ENCODE measurements at regions not wholly inside any gene's neighbourhood (a gene's known extent, or its start where the extent isn't known, plus 50 kb on each side); places are given as distances from the start of the nearest gene placed in this dataset.

DNA sequence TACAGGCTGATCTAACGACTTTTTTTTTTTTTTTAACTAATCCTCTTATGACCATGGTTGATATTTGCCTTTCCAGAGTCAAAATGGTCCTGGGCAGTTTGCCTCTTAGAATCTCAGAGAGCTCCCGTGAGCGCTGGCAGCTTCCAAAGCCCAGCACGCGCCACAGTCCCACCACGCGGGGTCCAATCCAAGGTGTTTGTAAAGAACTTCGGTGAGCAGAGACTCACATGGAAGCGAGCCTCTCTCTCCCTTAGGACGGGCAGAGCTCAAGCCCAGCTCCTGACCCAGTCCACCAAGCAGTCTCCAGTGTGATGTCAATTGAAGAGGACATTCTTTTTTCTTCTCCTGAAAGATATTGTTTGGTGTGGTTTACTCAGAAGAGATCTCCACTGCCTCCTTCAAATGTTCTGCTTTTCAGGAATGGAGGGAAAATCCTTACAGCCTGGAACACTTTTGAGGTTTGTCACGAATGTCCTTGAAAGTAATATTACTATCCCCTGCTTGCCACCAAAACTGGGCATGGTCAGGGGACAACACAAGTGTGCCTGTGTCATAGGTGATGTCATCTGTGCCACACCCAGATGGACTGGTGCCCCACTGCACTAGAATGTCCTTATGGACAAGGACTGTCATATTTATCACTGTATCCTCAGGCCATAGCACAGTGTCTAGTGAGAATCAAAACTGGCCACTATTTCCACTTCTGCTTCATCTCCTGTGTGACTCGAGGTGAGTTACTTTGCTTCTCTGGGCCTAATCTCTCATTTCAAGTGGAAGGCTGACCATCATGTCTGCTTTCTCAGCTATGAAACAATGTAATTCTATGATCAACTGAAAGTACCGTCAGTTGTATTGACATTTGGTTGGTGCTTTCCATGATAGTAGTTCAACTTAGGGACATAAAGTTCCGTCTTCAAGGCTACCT is 97.4 kb upstream of the EDEM3 start:
- TF ChIP-seq, protein P1, sequence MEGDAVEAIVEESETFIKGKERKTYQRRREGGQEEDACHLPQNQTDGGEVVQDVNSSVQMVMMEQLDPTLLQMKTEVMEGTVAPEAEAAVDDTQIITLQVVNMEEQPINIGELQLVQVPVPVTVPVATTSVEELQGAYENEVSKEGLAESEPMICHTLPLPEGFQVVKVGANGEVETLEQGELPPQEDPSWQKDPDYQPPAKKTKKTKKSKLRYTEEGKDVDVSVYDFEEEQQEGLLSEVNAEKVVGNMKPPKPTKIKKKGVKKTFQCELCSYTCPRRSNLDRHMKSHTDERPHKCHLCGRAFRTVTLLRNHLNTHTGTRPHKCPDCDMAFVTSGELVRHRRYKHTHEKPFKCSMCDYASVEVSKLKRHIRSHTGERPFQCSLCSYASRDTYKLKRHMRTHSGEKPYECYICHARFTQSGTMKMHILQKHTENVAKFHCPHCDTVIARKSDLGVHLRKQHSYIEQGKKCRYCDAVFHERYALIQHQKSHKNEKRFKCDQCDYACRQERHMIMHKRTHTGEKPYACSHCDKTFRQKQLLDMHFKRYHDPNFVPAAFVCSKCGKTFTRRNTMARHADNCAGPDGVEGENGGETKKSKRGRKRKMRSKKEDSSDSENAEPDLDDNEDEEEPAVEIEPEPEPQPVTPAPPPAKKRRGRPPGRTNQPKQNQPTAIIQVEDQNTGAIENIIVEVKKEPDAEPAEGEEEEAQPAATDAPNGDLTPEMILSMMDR (conservative IDR thresholded peaks at IDR 0.05): no peak
- no peak for TF ChIP-seq EZH2 (IDR thresholded peaks at IDR 0.05; ENCODE audit: low read depth)

Measured in PC-9 (cell line).